K562 (cell line): ENCODE measurements at regions not wholly inside any gene's neighbourhood (a gene's known extent, or its start where the extent isn't known, plus 50 kb on each side); places are given as distances from the start of the nearest gene placed in this dataset.

Source experiments
- ATAC-seq: fragments of 200-7000 bp; cut with Tn5 transposase; 3 replicates; pipeline ENCODE4 v1.9.1; 2020; ENCODE audit warnings: moderate library complexity
- BruUV-seq: library from RNA; stranded (reverse); fragments of 400-500 nt; replicated peaks from 2 replicates; lab custom pipeline; 2021; lab: Mats Ljungman, UMichigan
- CTCF ChIA-PET: fragments of 300-600 bp; formaldehyde crosslinking; extraction: SDS; loops from one replicate; lab custom pipeline; 2021; ENCODE audit warnings: low intra/inter-chr PET ratio; lab: Yijun Ruan, JAX
- POLR2A ChIA-PET: fragments of 300-600, 350-650 bp; sonication (Branson Sonifier 250); formaldehyde crosslinking; extraction: SDS; loops from one replicate; lab custom pipeline; 2021; ENCODE audit warnings: antibody characterized with exemption, inconsistent platforms; lab: Yijun Ruan, JAX
- DNase-seq, 4 experiments: peaks; one replicate each; pipeline versions ENCODE4 v3.0.0 to v3.0.0-alpha.2; 2011 to 2018; ENCODE audit warnings: low spot score in 3 of 4, mixed read lengths in 3 of 4; ENCODE audit errors: extremely low read depth in 1 of 4
- FAIRE-seq: peaks from 2 replicates; lab custom pipeline; 2011; peaks lifted over from hg19 to GRCh38; lab: Jason Lieb, UNC
- H2AFZ ChIP-seq: 2 replicates; pipeline ENCODE4 v1.6.0; 2011; ENCODE audit warnings: low read depth, low read length, control low read depth, inconsistent platforms
- H3K27ac ChIP-seq: fragments of 200-600 bp; 3 replicates; pipeline ENCODE4 v1.8.0; 2011; ENCODE audit warnings: low read depth, mild to moderate bottlenecking, control low read depth, inconsistent platforms, low read length, moderate library complexity, mixed read lengths; ENCODE audit errors: extremely low read depth
- H3K27me3 ChIP-seq, 2 experiments: fragments of 300-600 bp in 1 of 2; 2 replicates in 1 of 2; 3 replicates in 1 of 2; pipeline versions ENCODE4 v1.6.0 to v1.8.0; 2011; ENCODE audit warnings: inconsistent platforms in 2 of 2, low read length in 2 of 2, mild to moderate bottlenecking in 1 of 2, mixed read lengths in 1 of 2, moderate library complexity in 1 of 2; ENCODE audit not compliant: control insufficient read depth in 2 of 2, insufficient read depth in 2 of 2
- H3K36me3 ChIP-seq: fragments of 300-600 bp; 3 replicates; pipeline ENCODE4 v1.8.0; 2011; ENCODE audit warnings: mild to moderate bottlenecking, low read length, inconsistent platforms; ENCODE audit not compliant: control insufficient read depth, insufficient read depth
- H3K4me1 ChIP-seq, 2 experiments: fragments of 200-600 bp in 1 of 2; replicated peaks in 1 of 2; 2 replicates in 1 of 2; 3 replicates in 1 of 2; pipeline versions ENCODE4 v1.5.1 to v1.8.0; 2011; ENCODE audit warnings: inconsistent platforms in 2 of 2, low read length in 2 of 2, mild to moderate bottlenecking in 1 of 2, mixed read lengths in 1 of 2, moderate library complexity in 1 of 2; ENCODE audit not compliant: control insufficient read depth in 2 of 2, insufficient read depth in 2 of 2
- H3K4me2 ChIP-seq: 2 replicates; pipeline ENCODE4 v1.6.1; 2011; ENCODE audit warnings: low read length, control low read depth, inconsistent platforms, mixed read lengths; ENCODE audit not compliant: insufficient read depth
- H3K4me3 ChIP-seq: fragments of 200-600 bp; sonication (generic), shearing (Covaris generic); 2 replicates; pipeline ENCODE4 v1.5.1; 2016; ENCODE audit warnings: control low read depth, inconsistent platforms
- H3K79me2 ChIP-seq: fragments of 200-600 bp; 3 replicates; pipeline ENCODE4 v1.8.0; 2011; ENCODE audit warnings: low read length, inconsistent platforms; ENCODE audit not compliant: control insufficient read depth, insufficient read depth
- H3K9ac ChIP-seq, 2 experiments: 2 replicates each; pipeline versions ENCODE4 v1.6.0 to v1.6.1; 2011; ENCODE audit warnings: low read depth in 2 of 2, low read length in 2 of 2, control low read depth in 1 of 2, inconsistent platforms in 1 of 2, mild to moderate bottlenecking in 1 of 2, mixed read lengths in 1 of 2; ENCODE audit not compliant: insufficient read depth in 1 of 2
- H3K9me1 ChIP-seq: one replicate; pipeline ENCODE4 v1.6.0; 2011; ENCODE audit warnings: inconsistent platforms, mild to moderate bottlenecking, low read length, moderate library complexity; ENCODE audit not compliant: control insufficient read depth, insufficient read depth
- H3K9me3 ChIP-seq: replicated peaks from 2 replicates; pipeline ENCODE4 v1.5.1; 2011; ENCODE audit warnings: low read depth, low read length, inconsistent platforms; ENCODE audit not compliant: control insufficient read depth, insufficient read depth
- H4K20me1 ChIP-seq: replicated peaks from 2 replicates; pipeline ENCODE4 v1.6.1; 2011; ENCODE audit warnings: low read length, inconsistent platforms, mixed read lengths; ENCODE audit not compliant: control insufficient read depth, insufficient read depth
- CHD4 ChIP-seq: fragments of 200-600 bp; sonication (generic); IDR thresholded peaks from 3 replicates; pipeline ENCODE4 v1.6.1; 2012; ENCODE audit warnings: low read depth, mild to moderate bottlenecking, mixed read lengths, low read length, inconsistent platforms; ENCODE audit not compliant: insufficient read depth, insufficient replicate concordance, poor library complexity, severe bottlenecking
- RFX5 ChIP-seq: IDR thresholded peaks from 2 replicates; pipeline ENCODE4 v1.6.1; 2011; ENCODE audit warnings: low read depth, mild to moderate bottlenecking, improper control_type of control experiment, low read length
- ZNF143 ChIP-seq: sonication (generic); formaldehyde crosslinking; IDR thresholded peaks from 2 replicates; pipeline ENCODE4 v1.9.0; 2022; ENCODE audit warnings: mild to moderate bottlenecking, missing genetic modification reagents
- ZNF24 ChIP-seq: fragments of 450-650 bp; IDR thresholded peaks from 2 replicates; pipeline ENCODE4 v1.6.1; 2016
- WGBS: fragments of 100-300 bp; shearing (Covaris generic); methylation state at CpG from one replicate; pipeline ENCODE4 v1.1.6; 2016; ENCODE audit warnings: low coverage, mixed read lengths; ENCODE audit not compliant: insufficient coverage; ENCODE audit errors: missing lambda C conversion rate; 5-methylcytosine and 5-hydroxymethylcytosine counted together
- in situ Hi-C: fragments of 300-500 bp; cut with MboI; formaldehyde crosslinking; loops from 4 replicates; pipeline ENCODE4 v1.15.0; 2018; ENCODE audit warnings: inconsistent platforms, mixed read lengths
- intact Hi-C: fragments of 100-400 bp; cut with micrococcal nuclease; formaldehyde crosslinking; loops from 2 replicates; pipeline ENCODE4 v1.14.2; 2022
- TF ChIP-seq, protein P1 (sequence below): fragments of 250-450 bp; sonication (Bioruptor Pico); IDR thresholded peaks from 2 replicates; pipeline ENCODE4 v1.5.0; 2021

DNA sequence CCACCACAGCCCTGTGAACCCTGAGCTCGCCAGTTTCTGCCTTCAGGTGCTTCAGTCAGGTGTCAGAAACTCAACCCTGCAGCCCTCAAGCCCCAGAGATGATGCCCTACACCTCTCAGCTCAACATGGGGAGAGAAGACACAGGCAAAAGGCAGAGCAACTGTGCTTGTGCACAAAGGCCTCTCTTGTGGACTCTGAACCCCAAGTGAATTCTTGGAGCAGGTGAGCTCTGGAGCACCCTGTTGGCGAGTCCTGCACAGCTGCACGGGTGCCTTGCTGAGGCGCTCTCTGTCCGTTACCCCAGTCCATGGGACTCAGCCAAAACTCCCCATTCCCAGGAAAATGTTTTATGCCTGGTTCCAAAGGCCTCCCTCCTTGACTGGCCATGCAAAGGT lies 197.0 kb downstream of the KLF13 start:
- ATAC-seq, result peak; percentile 35; the same call in 1 of the 3 replicates
- FAIRE-seq, result no peak
- H3K36me3 ChIP-seq, result no peaks in the 10 kb centered on the region
- no peak overlapping the region for H3K9ac ChIP-seq
- CTCF ChIA-PET, result no interaction called here
- intact Hi-C loops, result no loop called here
- H3K9me3 ChIP-seq, result no peaks in the 10 kb centered on the region
- peaks cover 0 to 3% of the 10 kb centered on the region in 2 experiments; a peak in 1 of 5 replicates for H3K4me1 ChIP-seq
- H3K27me3 ChIP-seq, result peaks cover 0 to 21% of the 10 kb centered on the region in 2 experiments; a peak in 1 of 5 replicates
- TF ChIP-seq ZNF24, result no peak
- TF ChIP-seq ZNF143 (CRISPR knock-in tag), result no peak
- TF ChIP-seq RFX5, result no peak
- no peak for TF ChIP-seq CHD4
- TF ChIP-seq, protein P1, sequence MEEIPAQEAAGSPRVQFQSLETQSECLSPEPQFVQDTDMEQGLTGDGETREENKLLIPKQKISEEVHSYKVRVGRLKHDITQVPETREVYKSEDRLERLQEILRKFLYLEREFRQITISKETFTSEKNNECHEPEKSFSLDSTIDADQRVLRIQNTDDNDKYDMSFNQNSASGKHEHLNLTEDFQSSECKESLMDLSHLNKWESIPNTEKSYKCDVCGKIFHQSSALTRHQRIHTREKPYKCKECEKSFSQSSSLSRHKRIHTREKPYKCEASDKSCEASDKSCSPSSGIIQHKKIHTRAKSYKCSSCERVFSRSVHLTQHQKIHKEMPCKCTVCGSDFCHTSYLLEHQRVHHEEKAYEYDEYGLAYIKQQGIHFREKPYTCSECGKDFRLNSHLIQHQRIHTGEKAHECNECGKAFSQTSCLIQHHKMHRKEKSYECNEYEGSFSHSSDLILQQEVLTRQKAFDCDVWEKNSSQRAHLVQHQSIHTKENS (CRISPR knock-in tag), result no peak
- no peak overlapping the region for H3K4me3 ChIP-seq
- H3K79me2 ChIP-seq, result no peaks in the 10 kb centered on the region
- no TSS peak for BruUV-seq
- H2AFZ ChIP-seq, result no peak overlapping the region
- POLR2A ChIA-PET, result no interaction called here
- DNase-seq, result no peak
- H3K27ac ChIP-seq, result no peak overlapping the region
- 0% methylated on average over 5 of the region's 5 CpGs for WGBS
- in situ Hi-C loops, result no loop called here
- no peak overlapping the region for H3K4me2 ChIP-seq
- H3K9me1 ChIP-seq, result no peaks in the 10 kb centered on the region
- 0 out of 2 replicates have a peak, but pooled peaks cover 5% of the 10 kb centered on the region for H4K20me1 ChIP-seq
